GM12865 (cell line): ENCODE measurements at regions not wholly inside any gene's neighbourhood (a gene's known extent, or its start where the extent isn't known, plus 50 kb on each side); places are given as distances from the start of the nearest gene placed in this dataset.

Experiments used
- DNase-seq: peaks from one replicate; pipeline ENCODE4 v3.0.0; 2010; ENCODE audit warnings: low read depth
- H3K4me3 ChIP-seq: 2 replicates; pipeline ENCODE4 v1.5.1; 2011; ENCODE audit warnings: mild to moderate bottlenecking, low read depth, low read length, control low read depth
- TF ChIP-seq, protein P1 (sequence below): IDR thresholded peaks from 2 replicates; pipeline ENCODE4 v1.5.1; 2011; ENCODE audit warnings: low read length, control low read depth, low read depth, inconsistent platforms; ENCODE audit not compliant: insufficient read depth; ENCODE audit errors: missing control alignments

DNA sequence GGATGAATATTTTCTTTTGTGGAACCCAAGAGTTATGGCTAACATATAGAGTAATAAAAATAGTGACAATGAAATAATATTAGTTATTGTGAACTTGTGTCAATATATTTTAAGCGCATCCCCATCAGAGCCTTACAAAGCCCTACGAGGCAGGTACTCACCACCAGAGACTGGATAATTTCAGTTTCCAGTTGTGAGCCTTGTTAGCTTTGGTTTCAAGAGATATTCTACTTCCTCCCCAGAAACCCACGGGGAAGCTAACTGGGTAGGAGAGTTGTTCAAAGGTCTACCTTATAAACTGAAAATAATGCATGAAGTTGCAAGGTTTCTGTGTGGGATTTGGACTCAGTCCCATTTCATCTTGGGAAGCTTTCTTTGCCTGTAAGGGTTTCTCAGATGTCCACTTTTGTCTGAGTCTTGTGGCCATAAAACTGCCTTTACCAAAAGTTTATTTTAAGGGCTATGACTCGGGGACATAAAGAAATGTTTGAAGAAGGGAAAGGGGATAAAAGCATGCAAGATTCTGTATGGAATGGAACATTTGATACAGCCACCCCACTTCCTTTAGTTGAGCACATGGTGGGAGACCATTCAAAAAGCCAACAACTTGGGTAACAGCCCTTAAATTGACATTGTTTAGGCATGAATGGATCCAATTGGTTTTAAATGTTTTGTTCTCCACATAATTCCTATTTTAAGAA, 57.4 kb upstream of the ANKRD55 start:
- no peak overlapping the region for H3K4me3 ChIP-seq
- TF ChIP-seq, protein P1, sequence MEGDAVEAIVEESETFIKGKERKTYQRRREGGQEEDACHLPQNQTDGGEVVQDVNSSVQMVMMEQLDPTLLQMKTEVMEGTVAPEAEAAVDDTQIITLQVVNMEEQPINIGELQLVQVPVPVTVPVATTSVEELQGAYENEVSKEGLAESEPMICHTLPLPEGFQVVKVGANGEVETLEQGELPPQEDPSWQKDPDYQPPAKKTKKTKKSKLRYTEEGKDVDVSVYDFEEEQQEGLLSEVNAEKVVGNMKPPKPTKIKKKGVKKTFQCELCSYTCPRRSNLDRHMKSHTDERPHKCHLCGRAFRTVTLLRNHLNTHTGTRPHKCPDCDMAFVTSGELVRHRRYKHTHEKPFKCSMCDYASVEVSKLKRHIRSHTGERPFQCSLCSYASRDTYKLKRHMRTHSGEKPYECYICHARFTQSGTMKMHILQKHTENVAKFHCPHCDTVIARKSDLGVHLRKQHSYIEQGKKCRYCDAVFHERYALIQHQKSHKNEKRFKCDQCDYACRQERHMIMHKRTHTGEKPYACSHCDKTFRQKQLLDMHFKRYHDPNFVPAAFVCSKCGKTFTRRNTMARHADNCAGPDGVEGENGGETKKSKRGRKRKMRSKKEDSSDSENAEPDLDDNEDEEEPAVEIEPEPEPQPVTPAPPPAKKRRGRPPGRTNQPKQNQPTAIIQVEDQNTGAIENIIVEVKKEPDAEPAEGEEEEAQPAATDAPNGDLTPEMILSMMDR, result no peak
- DNase-seq, result peak; percentile 4

DNA sequence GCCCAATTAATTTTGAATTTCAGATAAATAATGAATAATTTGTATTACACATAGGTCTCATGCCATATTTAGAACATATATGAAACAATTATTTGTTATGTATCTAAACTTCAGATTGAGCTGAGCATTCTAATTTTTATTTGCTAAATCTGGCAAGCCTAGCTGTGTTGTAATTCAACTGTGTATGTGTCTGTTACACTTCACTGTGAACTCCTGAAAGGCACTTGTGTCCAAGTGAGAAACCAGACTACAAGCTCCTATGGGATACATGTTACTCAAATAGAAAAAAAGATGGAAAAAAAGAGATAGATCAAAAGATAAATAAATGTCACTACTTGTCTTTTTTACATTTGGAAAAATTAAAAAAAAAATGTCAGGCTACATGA, 56.5 kb upstream of the ANKRD55 start:
- no peak for DNase-seq
- H3K4me3 ChIP-seq, result no peak overlapping the region
- TF ChIP-seq, protein P1, result no peak

DNA sequence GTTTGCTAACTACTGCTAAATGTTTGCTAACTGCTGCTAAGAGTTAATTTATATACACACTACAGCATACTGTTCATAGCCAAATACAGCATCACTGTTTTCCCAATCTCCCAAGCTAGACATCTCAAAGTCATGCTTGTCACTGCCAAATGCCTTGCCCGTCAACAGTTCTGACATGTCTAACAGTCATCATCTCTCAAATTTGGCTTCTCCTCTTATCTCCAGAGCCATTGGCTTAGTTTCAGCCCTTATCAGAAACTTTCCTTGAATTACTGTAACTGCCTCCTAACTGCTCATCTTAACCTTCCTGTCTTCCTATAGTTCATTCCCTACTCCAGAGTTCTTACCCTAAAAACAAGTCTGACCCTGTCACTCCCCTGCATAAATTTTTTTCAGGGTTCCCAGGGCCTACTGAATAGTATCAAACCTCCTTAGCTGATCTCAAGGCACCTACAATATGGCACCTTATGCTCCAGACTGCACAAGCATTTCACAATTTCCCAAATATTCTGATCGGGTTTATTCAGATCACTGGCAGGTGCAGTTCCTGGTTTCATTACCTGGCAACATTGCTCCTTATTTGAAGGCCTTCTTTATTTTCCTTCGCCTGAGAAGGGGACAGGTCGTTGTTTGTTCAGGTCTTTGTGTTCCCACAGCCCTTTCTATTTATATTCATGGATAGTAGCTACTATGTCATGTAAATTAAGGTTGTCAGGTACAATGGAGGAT, 55.9 kb upstream of the ANKRD55 start:
- H3K4me3 ChIP-seq, result no peak overlapping the region
- TF ChIP-seq, protein P1, result no peak
- DNase-seq, result no peak

DNA sequence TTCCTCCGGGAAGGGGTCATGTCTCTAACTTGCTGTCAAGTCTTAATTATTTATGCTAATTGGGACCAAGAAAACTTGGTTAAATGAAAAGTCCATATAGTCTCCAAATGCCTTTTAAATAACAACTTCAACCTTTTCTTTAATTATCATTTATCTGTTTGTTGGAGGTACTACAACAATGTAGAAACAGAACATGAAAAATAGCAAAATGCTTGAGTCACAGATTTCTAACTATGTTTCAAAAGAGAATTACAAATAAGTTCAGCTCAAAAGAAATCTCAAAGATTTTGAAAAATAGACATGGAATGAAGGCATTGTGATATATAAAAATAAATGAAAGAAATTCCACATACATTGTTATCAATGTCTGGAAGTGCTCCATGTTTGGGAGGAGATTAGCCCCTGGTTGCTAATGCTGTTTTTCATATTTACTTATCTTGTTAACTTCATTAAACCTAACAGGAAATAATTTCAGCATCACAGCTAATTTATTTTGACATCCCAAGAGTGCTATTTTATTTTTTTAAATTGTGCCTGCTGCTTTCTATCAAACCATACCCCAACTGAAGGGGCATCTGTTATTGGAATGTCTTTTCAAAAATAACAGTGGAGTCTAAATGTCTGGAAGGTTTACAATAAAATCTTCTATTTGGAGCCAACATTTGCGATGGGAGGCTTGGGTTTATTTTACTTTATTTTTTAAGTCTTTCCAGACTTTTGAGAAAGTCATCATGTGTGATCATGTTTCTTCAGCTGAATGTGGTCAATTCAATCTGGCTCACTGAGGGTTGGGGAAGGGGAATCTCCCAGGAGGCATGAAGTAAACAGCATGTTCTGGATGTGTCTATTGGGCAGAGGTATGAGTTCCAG, 53.1 kb upstream of the ANKRD55 start:
- H3K4me3 ChIP-seq, result no peak overlapping the region
- no peak for DNase-seq
- TF ChIP-seq, protein P1, result no peak

DNA sequence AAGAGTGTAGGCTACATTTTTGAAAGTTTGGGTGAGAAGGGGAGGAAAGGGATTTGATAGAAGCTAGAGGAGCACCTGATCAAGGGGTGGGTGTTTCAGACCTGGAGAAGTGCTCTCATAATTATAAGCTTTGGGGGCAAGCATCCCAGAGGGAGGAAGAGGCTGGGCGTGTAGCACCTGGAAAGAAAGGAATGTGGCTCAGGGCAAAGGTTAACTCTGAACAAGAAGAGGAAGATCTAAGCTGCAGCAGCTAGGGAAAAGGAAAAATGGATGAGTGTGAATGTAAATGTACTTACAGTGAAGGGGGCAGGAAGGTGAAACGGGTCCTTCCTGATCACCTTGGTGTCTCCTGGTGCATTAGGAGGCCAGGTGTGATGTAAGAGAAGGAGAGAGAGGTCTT, 49.8 kb upstream of the ANKRD55 start:
- TF ChIP-seq, protein P1, result no peak
- H3K4me3 ChIP-seq, result no peak overlapping the region
- DNase-seq, result no peak
